HG02885 (cell line): ENCODE measurements at regions not wholly inside any gene's neighbourhood (a gene's known extent, or its start where the extent isn't known, plus 50 kb on each side); places are given as distances from the start of the nearest gene placed in this dataset.
"Not testable (repeated sequence)": the region's sequence is repeated elsewhere in the genome, so short reads cannot be mapped to it uniquely, and the experiment has no call there.

ENCODE experiments used
- ATAC-seq: cut with Tn5 transposase; IDR thresholded peaks from one replicate; pipeline ENCODE4 v1.9.1; 2021; ENCODE audit warnings: mild to moderate bottlenecking; ENCODE audit not compliant: unreplicated experiment, poor library complexity

DNA sequence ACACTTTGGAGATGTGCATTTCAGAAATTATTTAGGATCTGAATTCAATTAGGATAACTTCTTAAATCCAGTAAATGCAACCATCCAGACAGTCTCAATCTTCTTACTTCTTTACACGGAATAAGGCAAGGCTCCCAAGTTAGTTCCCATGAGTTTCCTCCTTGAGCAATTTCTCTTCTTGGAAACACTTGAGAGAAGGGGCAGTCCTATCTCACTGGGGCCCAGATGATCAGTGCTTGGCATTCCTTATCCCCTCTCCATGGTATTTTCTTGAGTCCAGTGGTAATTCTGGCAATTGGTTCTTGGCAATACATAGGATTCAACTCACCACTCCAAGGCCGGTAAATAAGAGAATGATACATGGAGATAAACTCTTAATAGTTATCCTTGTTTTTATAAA lies 87.1 kb upstream of the PTHLH start:
- no peak for ATAC-seq

DNA sequence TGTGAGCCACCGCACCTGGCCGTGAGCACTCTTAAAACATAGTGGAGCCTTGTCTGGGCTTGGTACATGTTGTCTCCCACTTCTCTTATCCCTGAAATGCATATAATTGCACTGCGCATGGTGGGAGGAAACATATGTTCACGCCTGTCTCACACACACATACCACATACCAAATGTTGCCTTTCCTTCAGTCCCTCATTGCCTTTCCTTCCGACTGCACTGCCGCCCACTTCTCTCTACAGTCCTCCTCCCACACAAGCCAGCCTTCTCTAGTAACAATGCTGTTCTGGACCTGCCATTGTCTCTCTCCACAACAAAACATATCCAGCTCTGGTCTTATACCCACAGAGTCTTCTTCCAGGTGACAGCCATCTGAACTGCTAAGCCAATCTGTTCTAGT lies 88.3 kb upstream of the PTHLH start:
- ATAC-seq = no peak

DNA sequence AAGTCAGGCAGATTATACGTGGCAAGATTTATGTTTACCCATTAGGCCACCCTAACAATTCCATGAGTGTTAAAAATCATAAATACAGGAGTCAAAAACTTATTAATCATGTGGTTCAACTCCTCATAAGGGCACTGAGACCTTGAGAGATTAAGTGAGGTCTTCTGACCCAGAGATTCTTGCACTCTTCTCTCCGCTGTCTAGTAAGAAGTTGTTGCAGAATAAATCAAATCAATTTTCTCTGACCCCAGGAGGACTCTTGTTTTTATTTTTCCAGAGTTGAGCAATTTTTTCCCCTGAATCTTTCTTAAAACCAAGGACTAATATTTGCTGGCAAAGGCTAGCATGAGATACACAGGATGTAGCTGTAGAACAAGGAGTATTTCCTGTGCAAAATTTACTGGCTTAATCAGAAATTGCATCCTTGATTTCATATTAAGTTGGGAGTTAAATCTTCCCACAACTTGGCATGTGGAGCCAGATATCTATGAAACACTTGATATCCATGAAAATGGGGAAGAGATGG lies 90.9 kb upstream of the PTHLH start:
- no peak for ATAC-seq

DNA sequence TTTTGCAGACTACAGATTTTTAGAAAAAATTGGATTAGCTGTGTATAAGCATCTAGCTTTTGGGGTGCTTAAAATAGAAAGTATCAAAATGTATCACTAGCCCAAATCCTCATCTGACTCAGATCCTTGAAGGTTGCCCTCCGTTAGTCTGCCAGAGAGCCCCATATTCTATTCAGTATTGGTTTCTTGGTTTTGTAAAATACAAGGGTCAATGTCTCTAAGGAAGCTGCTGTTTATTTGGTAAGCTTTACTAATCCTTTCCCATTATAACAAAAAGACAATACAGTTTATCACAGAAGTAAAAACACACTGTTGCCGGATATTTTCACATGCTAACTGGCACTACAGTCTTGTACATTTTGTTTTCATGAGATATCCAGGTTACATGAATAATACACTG lies 92.8 kb upstream of the PTHLH start:
- ATAC-seq = no peak

DNA sequence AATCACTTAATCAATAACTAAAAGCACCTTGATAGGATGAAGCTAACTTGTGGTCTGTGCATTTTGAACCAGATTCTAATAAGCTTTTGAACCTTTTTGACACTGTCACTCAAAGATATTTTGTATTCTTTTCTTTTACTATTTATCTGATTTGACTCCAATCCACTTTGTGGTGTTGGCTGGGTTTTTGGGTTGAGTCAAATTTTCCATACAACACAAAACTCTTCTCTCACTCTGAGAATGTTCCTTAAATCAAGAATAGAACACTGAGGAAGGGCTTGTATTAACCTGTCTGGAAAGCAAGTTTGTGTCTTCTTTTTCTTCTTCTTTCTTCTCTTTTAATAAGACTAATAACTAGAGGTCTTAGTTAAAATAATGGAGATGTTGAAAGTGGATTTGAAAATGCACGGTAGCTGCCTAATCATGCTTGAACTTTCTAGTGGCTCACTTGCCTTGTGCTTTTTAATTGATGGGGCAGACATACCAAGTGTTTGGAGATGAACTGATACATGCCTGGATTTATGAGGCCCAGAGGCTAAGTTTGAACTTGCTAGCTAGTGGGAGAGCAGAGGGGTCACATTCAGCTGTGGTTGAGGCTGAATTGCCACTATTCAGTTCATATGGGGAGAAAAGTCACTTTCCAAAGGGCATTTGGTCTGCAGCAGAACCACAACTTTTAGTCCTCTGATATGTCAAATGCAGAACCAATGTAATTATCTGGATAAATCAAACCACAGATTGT lies 93.5 kb upstream of the PTHLH start:
- no peak for ATAC-seq

DNA sequence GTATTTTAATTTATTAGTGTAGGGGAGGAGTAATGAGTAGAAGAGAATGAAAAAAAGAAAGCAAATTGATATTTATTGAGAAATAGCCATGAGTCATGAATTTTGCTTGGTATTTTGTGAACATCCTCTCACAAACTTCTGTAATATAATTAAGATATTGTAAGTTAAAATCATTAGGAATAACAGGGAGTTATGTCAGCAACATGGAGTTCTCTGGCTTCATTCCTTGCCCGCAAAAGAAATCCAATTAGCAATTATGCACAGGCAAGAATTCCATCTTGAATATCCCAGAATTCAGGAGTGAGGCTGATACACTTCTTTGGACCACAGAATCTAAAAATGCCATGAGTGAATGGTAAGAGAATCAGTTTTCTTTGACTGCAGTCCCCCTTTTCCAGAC lies 94.3 kb upstream of the PTHLH start:
- no peak for ATAC-seq

DNA sequence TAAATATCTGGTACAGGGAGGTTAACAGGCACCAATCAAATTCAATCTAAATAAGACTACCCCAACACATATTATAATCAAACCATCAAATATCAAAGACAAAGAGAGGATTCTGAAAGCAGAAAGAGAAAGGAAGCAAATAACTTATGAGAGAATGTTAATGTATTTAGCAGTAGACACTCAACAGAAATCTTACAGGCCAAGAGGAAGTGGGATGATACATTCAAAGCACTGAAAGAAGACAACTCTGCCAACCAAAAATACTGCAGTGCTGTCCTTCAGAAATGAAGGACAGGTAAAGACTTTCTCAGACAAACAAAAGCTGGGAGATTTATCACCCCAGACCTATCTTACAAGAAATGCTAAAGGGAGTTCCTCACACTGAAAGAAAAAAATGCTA lies 95.9 kb upstream of the PTHLH start:
- no peak for ATAC-seq

DNA sequence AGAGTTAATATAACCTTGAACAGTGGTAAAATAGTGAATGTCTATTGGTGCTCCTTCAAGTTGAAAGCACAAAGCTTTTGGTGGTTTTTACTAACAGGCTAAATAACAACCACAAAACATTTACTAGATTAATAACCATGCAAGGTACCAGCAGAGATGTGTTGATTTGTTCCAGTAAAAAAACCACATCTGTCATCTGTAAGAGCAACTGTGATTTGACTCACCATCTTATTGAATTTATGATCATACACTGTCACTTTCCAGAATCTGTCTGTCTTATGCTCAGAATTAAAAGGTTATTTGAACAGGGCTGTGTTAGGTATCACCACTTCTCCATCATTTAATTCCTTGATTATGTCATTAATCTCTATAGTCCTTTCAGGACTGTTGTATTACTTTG lies 107.0 kb upstream of the PTHLH start:
- ATAC-seq = no peak

DNA sequence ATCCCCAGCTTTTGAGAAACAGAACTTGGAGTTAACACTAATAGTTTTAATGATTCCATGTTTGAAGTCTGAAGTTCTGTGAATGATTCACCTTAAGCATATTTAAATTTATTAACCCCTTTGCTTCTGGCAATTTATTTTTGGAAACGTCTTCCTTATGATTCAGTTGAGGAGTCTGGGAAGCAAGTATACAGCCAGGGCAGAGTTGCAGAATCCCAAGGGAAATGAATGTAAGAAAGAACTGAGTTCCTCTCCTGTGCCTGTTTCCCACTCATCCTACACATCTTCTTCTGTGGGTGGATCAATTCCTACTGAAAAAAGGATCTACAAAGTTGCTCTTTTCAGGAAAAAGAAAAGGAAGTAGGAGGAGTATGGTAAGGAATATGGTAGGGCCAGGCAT lies 108.2 kb upstream of the CCDC91 start:
- no peak for ATAC-seq

DNA sequence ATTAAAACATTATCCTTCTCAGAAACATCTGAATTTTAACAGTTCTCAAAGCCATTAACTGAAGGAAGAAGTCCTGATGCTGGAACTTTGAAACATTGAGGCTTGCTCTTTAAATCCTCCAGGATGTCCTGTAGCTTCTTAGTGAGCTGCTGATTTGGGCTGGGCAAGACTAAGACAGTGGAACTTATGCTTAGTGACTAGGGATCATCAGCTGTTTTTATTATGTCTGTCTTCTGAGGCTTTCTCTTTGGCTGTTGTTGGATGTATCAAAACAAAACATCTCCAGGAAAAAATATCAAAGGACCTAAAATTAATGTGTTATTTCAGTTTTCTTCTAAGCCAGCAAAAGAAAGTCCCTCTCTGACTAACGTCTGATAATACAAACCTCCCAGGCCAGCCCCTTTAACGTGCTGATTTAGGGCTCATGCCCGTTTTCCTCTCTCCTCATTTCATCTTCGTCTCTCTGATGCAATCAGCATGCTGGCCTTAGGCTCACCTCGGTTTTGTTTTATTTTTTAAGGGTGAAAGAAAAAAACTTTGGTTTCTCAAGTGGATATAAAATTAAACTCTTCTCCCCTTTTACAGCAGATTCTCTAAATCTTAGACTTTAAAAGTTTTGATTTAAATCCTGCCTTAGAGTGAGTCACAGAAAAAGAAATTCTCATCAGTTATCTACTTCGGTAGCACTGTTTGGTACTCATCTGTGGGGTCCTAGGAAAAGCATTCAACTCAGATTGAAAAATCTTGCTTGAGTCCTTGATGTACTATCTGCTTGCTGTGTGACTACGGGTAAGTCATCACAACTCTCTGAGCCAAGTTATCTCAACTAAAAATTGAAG lies 106.2 kb upstream of the CCDC91 start:
- no peak for ATAC-seq

DNA sequence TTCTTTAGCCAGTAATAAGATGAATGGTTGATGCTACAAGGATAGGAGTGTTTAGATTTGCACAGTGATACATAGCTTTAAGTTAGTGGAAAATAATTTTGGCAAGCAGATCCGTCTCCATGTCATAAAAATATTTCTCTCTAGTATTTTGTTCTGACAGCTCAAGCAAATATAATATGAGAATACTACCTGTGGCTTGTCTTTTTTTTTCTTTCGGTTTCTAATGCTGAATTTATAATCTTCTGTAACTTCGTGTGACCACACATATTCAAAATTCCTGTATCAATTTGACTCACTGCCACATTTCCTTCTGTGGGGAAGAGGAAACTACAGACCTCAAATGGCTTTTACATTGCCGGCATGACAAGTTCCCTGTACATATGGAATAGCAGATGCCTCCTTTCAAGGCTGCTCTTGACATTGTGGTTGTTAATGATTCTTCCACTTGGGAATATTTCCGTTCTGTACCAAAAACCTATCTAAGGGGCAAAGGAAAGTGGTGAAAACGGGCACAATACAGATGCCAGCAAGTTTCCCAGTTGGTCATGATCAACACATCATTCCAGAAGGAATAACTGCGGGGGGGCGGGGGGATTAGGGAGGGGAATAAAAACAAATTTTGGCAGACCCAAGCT lies 103.6 kb upstream of the CCDC91 start:
- peak; percentile 85 for ATAC-seq

DNA sequence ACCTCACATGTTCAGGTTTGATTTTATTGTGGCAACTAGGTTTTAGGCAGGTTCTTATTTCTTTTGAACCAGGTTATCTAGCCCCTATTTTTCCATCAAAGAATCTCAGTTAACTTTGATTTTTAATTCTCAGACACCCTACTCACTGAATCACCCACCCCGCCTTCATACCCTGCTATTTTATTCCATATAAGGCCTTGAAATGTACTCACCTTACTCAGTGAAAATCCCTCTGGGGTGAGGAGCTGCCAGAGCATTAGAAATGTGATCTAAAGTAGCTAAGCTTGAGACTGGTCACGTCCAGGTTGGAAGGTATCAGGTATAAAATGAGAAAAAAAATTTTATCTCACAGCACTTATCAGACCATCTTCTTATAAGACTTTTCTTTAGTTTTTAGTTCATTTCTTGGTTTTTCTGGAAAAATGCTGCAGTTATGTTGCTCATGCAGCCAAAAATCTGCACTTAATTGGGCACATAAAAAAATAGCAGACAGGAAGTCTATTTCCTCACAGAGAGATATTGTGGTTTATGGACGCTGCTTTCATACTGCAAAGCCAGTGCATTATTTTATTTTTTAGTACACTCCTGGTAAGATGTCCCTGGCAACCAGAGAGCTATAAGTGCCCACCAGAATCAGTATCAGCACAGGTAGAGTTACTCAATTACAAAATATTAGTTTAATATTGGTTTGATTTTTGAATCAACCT lies 101.5 kb upstream of the CCDC91 start:
- no peak for ATAC-seq

DNA sequence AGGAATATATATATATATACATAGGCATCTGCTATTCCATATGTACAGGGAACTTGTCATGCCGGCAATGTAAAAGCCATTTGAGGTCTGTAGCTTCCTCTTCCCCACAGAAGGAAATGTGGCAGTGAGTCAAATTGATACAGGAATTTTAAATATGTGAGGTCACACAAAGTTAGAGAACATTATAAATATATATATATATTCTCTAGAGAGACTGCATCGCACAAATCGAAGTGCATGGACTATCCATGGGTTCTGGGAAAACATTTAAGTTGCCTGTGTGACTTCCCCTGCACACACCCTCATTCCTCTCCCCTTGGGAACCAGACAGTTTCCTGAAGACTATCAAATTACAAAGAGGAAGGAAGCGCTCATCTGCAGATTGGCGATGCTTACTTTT lies 100.9 kb upstream of the CCDC91 start:
- ATAC-seq = no peak

DNA sequence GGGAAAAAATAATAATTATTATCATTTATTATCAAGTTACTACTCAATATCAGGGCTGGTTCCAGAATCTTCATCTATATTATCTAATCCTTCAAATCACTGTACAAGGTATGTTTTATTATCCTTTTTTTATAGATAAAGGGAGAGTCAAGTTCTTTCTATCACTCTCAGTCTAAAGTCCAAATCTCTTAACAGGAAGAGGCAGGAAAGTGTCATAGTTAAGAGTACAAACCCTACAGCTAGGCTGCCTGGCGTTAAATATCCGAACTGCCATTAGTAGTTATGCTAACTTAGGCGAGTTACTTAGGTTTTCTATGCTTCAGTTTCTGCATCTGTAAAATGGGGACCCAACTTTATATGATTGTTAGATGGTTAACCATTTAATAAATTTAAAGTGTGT lies 99.4 kb upstream of the CCDC91 start:
- no peak for ATAC-seq

DNA sequence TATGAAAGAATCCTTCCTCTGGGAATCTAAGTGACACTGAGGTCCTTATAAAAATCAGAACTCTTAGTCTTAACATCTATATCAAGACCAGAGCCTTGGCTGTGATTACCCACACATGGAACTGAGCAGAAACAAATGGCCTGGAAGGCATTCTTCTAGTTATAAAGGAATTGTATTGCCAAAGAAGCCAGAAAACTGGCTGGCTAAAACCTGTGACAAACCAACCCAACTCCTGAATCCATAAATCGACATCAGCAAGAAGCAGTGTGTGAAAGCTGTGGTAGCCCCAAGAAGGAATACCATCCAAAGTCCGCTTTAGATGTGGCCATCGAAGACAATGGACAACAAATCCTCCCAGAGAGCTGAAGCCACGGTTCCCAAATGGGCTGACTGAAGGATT lies 97.9 kb upstream of the CCDC91 start:
- ATAC-seq = no peak

DNA sequence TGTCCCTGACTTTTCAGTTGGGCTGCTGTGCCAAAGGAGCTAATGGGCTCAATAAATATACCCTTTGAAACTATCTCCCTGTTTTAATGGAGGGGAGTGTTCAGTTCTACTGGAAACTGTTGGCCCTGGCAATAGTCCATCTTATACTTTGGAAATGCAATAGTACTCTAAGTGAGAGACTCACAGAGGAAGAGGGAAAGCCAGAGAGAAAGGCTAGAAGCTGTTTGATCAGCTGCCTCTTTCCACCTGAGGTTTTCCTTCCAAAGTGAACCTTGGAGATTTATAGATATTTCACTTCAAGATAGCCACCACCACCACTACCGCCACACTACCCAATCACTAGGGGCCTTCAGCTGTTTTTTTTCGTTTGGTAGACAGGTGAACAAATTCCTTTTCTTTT lies 93.6 kb upstream of the CCDC91 start:
- ATAC-seq = no peak

DNA sequence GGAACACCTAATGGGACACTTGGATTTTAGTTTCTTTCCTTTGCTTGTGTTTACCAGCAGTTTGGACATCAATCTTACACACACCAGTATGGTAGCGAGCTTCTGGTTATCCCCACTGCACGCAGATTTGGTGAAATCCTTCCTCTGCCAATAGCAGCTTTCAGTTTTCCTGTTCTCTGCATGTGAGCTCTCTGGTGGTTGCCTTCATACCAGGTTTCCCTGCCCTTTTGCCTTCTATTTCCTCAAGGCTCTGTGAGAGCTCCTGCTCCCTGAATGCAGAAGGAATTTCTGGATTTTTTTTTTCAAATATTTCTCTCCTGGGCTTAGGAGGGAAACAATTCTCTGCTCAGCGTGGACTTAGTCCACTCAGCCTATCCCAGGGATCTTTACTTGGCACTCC lies 93.0 kb upstream of the CCDC91 start:
- ATAC-seq = no peak

DNA sequence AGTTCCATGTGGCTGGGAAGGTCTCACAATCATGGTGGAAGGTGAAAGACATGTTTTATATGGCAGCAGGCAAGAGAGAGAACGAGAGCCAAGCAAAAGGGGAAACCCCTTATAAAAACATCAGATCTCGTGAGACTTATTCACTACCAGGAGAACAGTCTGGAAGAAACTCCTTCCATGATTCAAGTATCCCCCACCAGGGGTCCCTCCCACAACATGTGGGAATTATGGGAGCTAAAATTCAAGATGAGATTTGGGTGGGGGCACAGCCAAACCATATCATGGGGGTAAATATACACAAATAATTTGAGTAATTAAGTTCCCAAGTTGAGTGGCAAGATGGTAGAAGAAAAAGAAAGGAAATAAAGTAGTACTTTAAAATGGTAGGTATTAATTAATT lies 91.0 kb upstream of the CCDC91 start:
- not testable (repeated sequence) for ATAC-seq

DNA sequence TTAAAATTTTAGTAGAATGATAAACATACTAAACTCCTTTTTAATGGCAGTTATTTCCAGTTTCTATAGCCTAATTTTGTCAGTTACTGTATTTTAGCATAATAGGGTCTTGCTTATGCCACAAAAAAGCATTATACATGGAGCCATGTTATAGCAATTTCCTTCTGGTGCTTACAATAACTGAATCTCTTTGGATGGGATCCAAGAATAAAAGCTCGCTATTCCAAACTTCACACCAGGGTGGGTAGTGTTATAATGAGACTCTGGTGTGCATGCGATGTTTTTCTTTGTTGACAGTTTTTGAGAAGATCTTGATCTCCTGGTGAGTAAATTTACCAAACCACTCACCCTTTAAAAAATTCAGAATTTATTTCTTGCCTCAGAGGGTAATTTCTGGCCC lies 90.4 kb upstream of the CCDC91 start:
- ATAC-seq = no peak

DNA sequence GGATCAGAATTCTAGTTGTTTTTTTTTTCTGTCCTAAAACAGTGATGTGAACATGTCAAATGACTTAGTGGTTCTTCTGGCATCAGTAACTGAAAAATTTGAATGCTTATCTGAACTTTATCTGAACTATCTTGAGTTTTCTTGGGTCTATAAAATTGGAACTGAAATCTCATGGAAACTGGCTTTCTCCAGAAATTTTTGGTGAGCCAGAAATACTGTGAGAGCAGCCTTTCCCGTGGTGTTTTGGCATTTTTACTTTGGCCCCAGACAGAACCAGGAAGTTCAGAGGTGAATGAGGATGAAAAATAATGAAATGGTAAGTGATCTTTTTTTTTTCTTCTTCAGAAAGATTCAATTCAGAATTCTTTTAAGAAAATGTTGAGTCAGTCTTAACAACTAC lies 89.5 kb upstream of the CCDC91 start:
- ATAC-seq = no peak

DNA sequence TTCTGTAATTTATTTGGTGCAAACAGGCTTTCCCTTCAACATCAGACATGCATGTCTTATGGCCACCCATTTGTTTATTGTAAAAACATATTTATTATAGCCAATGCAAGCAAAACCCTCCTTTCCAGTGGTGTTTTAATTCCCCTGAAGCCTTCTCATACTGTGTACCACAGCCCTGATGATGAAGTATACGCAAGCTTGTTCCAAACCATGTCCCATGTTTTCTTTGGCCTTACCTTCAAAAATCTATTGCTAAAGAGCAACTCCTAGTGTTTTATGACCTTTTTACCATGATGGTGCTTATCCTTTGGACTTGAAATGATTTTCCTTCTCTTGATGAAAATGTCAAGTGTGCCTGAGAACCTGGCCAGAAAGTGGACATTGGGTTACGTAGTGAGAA lies 85.9 kb upstream of the CCDC91 start:
- ATAC-seq = no peak
